Femur (tissue), 1 donor: ENCODE measurements at regions not wholly inside any gene's neighbourhood (a gene's known extent, or its start where the extent isn't known, plus 50 kb on each side); places are given as distances from the start of the nearest gene placed in this dataset.

Source experiments
- DNase-seq: peaks from one replicate; pipeline ENCODE4 v3.0.0-alpha.2; 2017

GRCh38 chr6:129778793-129779192 is 68.8 kb upstream of the ARHGAP18 start:
- DNase-seq, result no peak

GRCh38 chr6:129777371-129777770 is 67.4 kb upstream of the ARHGAP18 start:
- DNase-seq, result no peak

- DNase-seq, result no peak
Observed at GRCh38 chr6:129776542-129777330, 66.8 kb upstream of the ARHGAP18 start.

- peak; percentile 78 for DNase-seq
Observed at GRCh38 chr6:129774697-129775447, 64.9 kb upstream of the ARHGAP18 start.

GRCh38 chr6:129773304-129773703 is 63.3 kb upstream of the ARHGAP18 start:
- no peak for DNase-seq

GRCh38 chr6:129771678-129772077 is 61.7 kb upstream of the ARHGAP18 start:
- no peak for DNase-seq

GRCh38 chr6:129767776-129768485 is 58.0 kb upstream of the ARHGAP18 start:
- no peak for DNase-seq

GRCh38 chr6:129766959-129767728 is 57.2 kb upstream of the ARHGAP18 start:
- peak; percentile 74 for DNase-seq

- no peak for DNase-seq
Observed at GRCh38 chr6:129764761-129765407, 54.9 kb upstream of the ARHGAP18 start.

GRCh38 chr6:129759796-129760605 is 50.0 kb upstream of the ARHGAP18 start:
- DNase-seq, result no peak
